Uterus (tissue), 2 donors: ENCODE measurements at regions not wholly inside any gene's neighbourhood (a gene's known extent, or its start where the extent isn't known, plus 50 kb on each side); places are given as distances from the start of the nearest gene placed in this dataset.

Experiments
- POLR2A ChIP-seq, 2 donors: fragments of 450-650 bp; IDR thresholded peaks; one replicate each; pipeline ENCODE4 v1.6.1; 2016; ENCODE audit warnings: antibody characterized with exemption in 2 of 2, mild to moderate bottlenecking in 1 of 2, moderate library complexity in 1 of 2
- TF ChIP-seq, protein P1 (sequence below), 4 experiments: fragments of 200-600 bp in 2 of 4; fragments of 450-650 bp in 2 of 4; sonication (generic) in 2 of 4; IDR thresholded peaks; one replicate each; pipeline ENCODE4 v1.5.1; 2016 to 2019; ENCODE audit warnings: antibody characterized with exemption in 4 of 4, mild to moderate bottlenecking in 2 of 4, moderate library complexity in 1 of 4

DNA sequence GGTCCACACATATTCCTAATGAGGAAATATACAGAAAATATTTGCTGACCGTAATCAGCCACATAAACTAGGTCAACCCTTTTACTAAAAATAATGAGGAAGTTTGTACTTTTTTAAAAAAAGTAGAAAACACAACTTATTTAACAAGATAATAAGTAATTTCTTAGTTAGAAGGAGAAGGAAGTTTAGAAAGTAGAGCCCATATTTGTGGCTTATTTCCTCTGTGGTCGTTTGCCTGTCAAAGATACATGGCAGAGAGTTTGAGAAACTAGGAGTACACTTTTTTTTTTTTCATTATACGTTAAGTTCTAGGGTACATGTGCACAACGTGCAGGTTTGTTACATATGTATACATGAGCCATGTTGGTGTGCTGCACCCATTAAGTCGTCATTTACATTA lies 1205.2 kb upstream of the MIR17HG start:
- TF ChIP-seq, protein P1, sequence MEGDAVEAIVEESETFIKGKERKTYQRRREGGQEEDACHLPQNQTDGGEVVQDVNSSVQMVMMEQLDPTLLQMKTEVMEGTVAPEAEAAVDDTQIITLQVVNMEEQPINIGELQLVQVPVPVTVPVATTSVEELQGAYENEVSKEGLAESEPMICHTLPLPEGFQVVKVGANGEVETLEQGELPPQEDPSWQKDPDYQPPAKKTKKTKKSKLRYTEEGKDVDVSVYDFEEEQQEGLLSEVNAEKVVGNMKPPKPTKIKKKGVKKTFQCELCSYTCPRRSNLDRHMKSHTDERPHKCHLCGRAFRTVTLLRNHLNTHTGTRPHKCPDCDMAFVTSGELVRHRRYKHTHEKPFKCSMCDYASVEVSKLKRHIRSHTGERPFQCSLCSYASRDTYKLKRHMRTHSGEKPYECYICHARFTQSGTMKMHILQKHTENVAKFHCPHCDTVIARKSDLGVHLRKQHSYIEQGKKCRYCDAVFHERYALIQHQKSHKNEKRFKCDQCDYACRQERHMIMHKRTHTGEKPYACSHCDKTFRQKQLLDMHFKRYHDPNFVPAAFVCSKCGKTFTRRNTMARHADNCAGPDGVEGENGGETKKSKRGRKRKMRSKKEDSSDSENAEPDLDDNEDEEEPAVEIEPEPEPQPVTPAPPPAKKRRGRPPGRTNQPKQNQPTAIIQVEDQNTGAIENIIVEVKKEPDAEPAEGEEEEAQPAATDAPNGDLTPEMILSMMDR (IDR thresholded peaks at IDR 0.05) = no peak
- TF ChIP-seq POLR2A (IDR thresholded peaks at IDR 0.05) = no peak
